GM23248 (cell line): ENCODE measurements at regions not wholly inside any gene's neighbourhood (a gene's known extent, or its start where the extent isn't known, plus 50 kb on each side); places are given as distances from the start of the nearest gene placed in this dataset.

ENCODE experiments used
- EZH2 ChIP-seq: fragments of 200-600 bp; sonication (generic); IDR thresholded peaks from 2 replicates; pipeline ENCODE4 v1.6.1; 2018; ENCODE audit warnings: antibody characterized with exemption, mild to moderate bottlenecking; ENCODE audit not compliant: insufficient read depth, poor library complexity, severe bottlenecking
- EZH2phosphoT487 ChIP-seq: fragments of 200-600 bp; sonication (generic); IDR thresholded peaks from 2 replicates; pipeline ENCODE4 v1.6.1; 2018; ENCODE audit warnings: antibody characterized with exemption, moderate library complexity, mild to moderate bottlenecking, low read depth; ENCODE audit not compliant: insufficient read depth

GRCh38 chr13:70394031-70394548, 285.8 kb upstream of the KLHL1 start:
- TF ChIP-seq EZH2: no peak
- TF ChIP-seq EZH2phosphoT487: no peak
